HG02852 (cell line): ENCODE measurements at regions not wholly inside any gene's neighbourhood (a gene's known extent, or its start where the extent isn't known, plus 50 kb on each side); places are given as distances from the start of the nearest gene placed in this dataset.

Experiments
- ATAC-seq: cut with Tn5 transposase; IDR thresholded peaks from one replicate; pipeline ENCODE4 v1.9.1; 2021; ENCODE audit warnings: mild to moderate bottlenecking, moderate library complexity; ENCODE audit not compliant: unreplicated experiment

- no peak for ATAC-seq
Measured at GRCh38 chr16:17828012-17828411, 357.3 kb upstream of the XYLT1 start.

DNA sequence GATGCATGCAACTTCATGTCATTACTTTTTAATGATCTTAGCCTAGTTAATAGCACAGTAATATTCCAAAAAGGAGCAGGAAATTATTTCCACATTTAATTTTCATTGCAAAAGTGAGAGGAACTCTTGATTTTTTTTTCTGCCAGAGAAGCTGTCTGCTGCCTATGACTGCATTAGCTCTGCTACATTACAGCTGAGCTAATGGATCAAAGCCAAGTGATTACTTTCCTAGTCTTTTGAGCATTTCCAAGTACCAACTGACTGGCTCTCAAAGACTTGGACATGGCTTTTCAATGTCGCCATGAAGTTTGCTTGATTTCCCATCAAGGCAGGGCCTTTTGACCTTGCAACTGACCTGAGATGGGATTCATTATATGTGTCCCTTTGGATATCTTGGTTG is 356.6 kb upstream of the XYLT1 start:
- no peak for ATAC-seq

DNA sequence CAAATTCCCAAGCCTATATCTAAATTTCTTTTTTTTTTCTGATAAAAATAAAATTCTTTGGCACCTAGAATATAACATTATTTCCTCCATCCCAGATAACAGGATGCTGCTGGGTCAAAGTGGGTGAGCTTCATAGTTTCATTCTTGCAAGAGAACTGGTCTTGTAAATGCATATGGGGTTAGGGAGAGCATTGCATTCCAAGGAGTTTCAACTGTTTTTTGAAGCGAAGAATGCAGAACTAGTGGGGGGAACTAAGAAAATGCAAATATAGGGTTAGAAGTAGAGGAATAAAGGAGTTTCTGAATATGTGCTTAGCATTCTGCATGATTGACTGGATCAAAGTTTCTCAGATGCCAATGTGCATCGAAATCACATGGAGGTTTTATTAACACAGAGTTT is 347.2 kb upstream of the XYLT1 start:
- no peak for ATAC-seq

GRCh38 chr16:17817260-17817659 is 346.5 kb upstream of the XYLT1 start:
- no peak for ATAC-seq

GRCh38 chr16:17812771-17813170 is 342.0 kb upstream of the XYLT1 start:
- no peak for ATAC-seq

DNA sequence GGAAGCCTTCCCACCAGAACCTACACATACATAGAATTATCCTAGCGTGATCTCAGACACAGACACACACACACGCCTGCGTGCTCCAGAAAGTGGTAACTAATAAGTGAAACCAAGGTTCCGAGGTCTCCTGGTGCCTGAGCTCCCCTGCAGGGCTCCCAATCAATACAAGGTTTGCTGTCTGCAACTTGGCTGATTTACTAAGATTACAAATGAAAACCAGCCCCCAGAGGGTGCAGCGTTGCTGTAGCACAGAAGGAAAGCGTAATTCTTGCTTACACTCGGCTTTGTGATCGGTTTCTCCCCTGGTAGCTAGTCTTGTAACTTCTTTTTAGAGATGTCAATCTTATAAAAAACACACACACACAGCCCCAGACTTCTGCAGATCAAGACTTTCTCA is 334.1 kb upstream of the XYLT1 start:
- no peak for ATAC-seq

DNA sequence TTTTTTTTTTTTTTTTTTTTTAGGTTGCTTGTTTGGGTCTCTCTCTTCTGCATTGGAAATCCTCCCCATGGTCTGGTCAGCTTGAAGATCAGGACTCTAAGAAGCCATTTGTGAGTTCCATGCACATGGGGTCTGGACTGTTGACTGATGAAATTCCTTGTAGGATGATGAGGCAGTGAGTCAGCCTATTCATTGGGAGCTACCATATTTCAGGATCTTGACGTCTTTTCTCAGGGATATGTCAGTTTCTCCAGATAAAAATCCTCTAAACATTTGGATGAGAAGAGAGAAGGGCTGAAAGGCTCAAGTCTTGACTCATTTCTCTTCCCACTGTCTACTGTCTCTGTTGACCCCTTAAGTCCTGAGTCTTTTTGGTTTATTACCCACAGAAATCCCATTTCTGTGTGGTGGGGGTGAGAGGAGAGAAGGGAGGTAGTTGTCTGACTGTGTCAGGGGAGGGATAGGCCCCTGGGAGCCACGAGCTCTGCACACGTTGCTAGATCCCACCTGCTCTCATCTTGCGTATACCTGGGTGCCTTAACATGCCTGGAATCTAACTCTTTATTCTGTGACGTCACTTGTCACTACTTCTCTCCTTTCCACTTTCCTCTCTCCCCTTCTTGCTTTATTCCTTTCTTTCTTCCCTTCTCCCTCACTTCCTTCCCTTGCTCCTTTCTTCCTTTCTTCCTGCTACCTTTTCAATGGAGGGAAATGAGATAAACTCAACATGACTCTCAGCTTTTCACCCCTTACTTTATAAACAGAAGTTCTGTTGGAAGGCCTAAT is 333.1 kb upstream of the XYLT1 start:
- ATAC-seq = no peak

- no peak for ATAC-seq
Measured at GRCh38 chr16:17802571-17802970, 331.8 kb upstream of the XYLT1 start.

- no peak for ATAC-seq
Measured at GRCh38 chr16:17801068-17801467, 330.3 kb upstream of the XYLT1 start.

GRCh38 chr16:17798716-17799115 is 328.0 kb upstream of the XYLT1 start:
- no peak for ATAC-seq

DNA sequence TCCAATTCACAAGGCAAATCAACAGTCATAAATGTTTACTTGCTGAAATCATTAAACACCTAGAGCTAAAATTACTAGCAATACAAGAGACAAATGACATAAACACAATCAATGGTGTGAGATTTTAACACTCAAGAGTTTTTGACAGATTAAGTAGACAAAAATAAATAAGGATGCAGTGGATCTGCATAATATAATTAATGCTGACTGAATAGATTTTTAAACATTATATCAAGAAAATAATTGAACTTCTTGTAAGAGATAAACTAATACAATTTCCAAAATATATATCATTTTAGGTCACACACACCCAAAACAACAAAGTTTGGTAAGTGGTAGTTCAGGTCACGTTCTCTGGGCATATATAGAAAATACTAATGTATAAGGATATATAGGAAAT is 322.6 kb upstream of the XYLT1 start:
- ATAC-seq = no peak

GRCh38 chr16:17784073-17784472 is 313.3 kb upstream of the XYLT1 start:
- ATAC-seq = no peak

DNA sequence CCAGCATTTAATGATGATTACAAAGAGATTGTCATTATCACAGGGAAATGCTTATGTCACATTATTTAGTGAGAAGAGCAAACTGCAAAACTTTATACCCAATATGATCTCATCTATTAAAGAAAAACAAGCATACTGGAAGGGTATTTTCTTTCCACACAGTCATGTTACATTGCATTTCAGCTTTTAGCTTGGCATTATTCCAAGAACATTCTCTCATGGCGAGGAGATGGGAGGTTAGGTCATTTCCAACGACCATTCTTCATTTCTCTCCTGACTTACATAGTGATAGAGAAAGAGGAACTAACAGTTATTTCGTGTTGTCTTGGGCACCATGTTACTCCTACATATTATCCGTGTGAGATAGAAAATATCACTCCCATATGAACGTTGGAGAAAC is 309.4 kb upstream of the XYLT1 start:
- ATAC-seq = no peak

DNA sequence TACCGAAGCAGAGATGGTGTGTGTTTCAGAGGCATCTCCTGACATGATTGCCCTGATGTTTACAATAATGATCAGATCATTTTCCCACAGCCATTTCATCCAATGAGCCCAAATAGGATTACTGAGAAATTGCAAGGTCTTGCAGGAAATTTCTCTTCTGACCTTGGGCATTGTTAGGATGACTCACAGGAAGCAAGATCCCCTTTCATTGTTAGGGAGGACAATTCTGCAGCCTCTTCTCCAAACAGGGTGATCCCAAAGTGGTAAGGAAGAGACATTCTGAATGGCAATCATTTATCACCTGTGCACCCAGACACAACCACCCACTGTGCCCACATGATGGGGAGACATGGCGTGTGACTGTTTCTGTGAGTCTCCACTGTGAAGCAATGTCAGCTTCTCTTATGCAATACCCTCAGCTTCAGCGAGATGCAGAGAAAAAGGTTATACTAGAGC is 306.7 kb upstream of the XYLT1 start:
- no peak for ATAC-seq

DNA sequence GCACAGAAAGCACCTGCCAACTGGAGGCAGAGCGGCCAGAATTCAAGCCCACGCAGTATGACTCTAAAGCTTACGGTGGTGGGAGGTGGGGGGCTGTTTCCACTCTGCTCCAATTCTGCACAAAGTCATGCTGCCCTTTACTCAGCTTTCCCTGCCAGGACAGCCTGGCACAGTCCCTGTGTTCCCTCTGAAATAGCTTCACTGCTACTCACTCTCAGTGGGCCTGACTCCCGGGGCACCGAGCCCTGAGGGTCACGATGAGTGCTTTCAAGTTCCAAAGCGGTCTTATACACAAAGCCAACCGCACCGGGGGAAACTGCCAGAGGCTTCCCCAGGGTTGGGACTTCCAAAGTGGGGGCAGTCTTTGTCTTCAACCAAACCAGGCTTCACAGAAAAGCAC is 306.1 kb upstream of the XYLT1 start:
- ATAC-seq = no peak

- no peak for ATAC-seq
Measured at GRCh38 chr16:17776465-17776864, 305.7 kb upstream of the XYLT1 start.

- no peak for ATAC-seq
Measured at GRCh38 chr16:17775061-17775460, 304.3 kb upstream of the XYLT1 start.

DNA sequence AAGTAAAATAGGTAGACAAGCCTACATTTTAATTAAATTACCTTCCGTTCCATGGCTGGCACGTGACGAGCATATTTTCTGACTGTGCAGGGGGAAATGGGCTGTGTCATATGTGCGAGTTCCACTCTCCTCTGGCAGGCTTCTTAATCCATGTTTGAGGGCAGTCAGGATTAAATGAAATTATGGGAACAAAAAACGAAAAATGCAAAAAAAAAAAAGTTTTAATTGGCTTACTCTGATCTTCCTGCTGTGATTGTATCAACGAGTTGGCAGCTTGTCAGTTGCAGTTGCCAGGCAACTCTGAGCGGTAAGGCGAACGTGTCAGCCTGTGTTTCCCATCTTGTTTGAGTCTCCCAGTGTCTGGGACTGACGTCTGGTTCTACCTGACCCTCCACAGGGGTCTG is 302.9 kb upstream of the XYLT1 start:
- ATAC-seq = no peak

GRCh38 chr16:17770104-17770503 is 299.3 kb upstream of the XYLT1 start:
- no peak for ATAC-seq

- no peak for ATAC-seq
Measured at GRCh38 chr16:17769065-17769464, 298.3 kb upstream of the XYLT1 start.

GRCh38 chr16:17768257-17768656 is 297.5 kb upstream of the XYLT1 start:
- no peak for ATAC-seq

DNA sequence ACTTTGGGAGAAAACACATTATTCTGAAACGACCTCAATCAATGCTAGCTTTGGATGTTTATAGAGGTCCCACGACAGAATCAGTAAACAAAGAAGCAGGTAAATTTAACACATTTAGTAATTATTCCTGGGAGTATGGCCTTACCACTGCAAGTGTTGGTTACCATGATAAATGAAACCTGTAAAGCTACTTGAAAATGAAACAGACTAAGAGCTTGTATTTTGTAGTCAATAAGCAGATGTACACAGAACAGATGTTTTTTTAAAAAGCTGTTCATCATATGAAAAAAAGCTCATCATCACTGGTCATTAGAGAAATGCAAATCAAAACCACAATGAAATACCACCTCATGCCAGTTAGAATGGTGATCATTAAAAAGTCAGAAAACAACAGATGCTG is 295.3 kb upstream of the XYLT1 start:
- ATAC-seq = no peak
